ENCODE measurements at regions not wholly inside any gene's neighbourhood (a gene's known extent, or its start where the extent isn't known, plus 50 kb on each side); places are given as distances from the start of the nearest gene placed in this dataset.

DNA sequence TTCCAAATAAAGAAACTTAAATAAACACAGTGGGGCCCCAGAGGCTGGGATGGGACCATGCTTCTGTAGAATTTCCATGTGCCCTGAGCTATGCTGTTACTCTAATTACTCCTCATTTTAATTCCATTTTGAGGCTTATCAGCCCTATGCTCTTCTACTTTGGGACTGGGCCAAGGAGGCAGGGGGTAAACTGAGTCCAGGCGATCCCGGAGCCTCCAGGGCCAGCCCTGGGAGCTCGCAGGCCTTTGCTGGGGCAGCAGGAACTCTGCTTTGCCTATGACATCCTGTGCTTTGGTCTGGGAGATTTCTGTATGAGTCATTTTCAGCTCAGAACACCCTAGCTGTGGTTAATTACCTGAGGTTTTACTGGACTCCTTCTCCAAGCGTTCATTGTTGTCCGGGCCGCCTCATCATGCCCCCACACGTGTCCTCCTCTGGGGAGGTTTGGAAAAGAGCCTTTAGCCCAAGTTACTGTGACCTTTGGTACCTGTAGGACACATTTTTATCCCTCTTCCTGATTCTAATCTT lies 95.7 kb downstream of the RHOU start:
- ATAC-seq (no peak), DNase-seq (no peak)
- Histone ChIP-seq H3K27ac (no peak overlapping the region), H3K36me3 (no peaks in the 10 kb centered on the region), H3K4me1 (peaks cover 0 to 24% of the 10 kb centered on the region in 2 donors), H3K4me3 (no peak overlapping the region), H3K27me3 (no peaks in the 10 kb centered on the region), H3K9me3 (no peaks in the 10 kb centered on the region)
- intact Hi-C loops (cut with DNase I; ENCODE audit: low total_unique reads) = loop anchor here (10.0 kb wide), 1 partner anchor 96 kb away; the partner anchor contains the start of gene RHOU
- TF ChIP-seq, protein P1, sequence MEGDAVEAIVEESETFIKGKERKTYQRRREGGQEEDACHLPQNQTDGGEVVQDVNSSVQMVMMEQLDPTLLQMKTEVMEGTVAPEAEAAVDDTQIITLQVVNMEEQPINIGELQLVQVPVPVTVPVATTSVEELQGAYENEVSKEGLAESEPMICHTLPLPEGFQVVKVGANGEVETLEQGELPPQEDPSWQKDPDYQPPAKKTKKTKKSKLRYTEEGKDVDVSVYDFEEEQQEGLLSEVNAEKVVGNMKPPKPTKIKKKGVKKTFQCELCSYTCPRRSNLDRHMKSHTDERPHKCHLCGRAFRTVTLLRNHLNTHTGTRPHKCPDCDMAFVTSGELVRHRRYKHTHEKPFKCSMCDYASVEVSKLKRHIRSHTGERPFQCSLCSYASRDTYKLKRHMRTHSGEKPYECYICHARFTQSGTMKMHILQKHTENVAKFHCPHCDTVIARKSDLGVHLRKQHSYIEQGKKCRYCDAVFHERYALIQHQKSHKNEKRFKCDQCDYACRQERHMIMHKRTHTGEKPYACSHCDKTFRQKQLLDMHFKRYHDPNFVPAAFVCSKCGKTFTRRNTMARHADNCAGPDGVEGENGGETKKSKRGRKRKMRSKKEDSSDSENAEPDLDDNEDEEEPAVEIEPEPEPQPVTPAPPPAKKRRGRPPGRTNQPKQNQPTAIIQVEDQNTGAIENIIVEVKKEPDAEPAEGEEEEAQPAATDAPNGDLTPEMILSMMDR (IDR thresholded peaks at IDR 0.05 in 4 of 5, conservative IDR thresholded peaks at IDR 0.05 in 1 of 5) = no peak
- TF ChIP-seq POLR2A (IDR thresholded peaks at IDR 0.05) = no peak
- in situ Hi-C loops (cut with MboI; ENCODE audit: low sequenced_read_pairs in 4 of 4) = no loop called here

DNA sequence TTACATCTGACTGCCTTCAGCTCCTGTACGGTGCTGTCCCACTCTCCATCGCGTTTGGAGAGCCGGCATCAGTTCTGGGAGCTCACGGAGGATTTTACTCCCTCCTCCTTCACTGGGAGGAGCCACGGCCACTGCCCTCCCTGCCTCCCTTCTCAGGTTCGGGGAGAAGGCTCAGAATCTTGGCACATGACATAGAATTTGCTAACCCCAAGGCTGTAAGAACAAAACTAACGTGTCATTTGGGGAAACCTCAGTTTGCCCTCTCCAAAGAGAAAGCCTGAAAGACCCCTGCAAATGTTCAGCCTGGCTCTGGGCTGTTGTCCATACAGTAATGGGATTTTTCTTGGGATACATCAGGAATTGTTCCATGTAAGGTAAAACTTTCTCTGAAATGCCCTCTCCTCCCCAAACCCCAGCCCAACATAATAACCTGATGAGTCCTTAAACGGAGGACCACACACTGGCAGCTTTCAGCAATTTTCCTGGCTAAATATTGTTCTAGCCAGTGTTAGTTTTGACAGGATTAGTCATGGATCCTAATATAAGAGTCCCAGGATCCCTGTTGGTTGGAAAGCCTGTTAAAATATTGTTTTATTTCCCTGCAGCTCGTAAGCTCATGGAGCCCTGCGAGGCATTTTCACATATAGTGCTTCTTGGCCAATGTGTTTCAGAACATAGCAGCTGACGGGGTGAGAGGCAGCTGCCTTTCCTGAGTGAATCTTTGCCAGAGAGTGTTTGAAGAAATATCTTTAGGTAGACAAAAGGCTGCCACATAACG lies 98.8 kb downstream of the RHOU start:
- Histone ChIP-seq H3K4me3 (no peak overlapping the region), H3K27ac (no peak overlapping the region), H3K4me1 (peaks cover 0 to 30% of the 10 kb centered on the region in 2 donors), H3K27me3 (no peaks in the 10 kb centered on the region), H3K36me3 (no peaks in the 10 kb centered on the region), H3K9me3 (no peaks in the 10 kb centered on the region)
- intact Hi-C loops (cut with DNase I; ENCODE audit: low total_unique reads) (loop anchor here (10.0 kb wide), 1 partner anchor 99 kb away; the partner anchor contains the start of gene RHOU), in situ Hi-C loops (cut with MboI; ENCODE audit: low sequenced_read_pairs in 4 of 4) (no loop called here)
- DNase-seq (no peak), ATAC-seq (peak; percentile 10 to 19)
- TF ChIP-seq, protein P1 (IDR thresholded peaks at IDR 0.05 in 4 of 5, conservative IDR thresholded peaks at IDR 0.05 in 1 of 5) = no peak
- no peak for TF ChIP-seq POLR2A (IDR thresholded peaks at IDR 0.05)

DNA sequence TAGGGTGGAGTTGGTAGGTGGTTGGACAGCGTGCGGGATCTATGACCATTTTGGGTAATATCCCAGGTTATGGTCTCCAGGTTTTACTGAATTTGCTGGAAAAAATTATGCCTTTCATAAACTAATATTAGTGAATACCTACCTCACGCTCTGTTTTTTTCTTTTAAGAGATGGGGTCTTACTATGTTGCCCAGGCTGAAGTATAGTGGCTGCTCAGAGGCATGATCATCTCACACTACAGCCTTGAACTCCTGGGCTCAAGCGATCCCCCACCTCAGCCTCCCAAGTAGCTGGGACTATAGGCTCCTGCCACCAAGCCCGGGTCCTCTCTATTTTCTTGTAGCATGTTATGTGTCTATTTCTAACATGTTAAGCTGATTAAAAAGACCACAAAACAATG lies 100.2 kb downstream of the RHOU start:
- no peak for ATAC-seq

DNA sequence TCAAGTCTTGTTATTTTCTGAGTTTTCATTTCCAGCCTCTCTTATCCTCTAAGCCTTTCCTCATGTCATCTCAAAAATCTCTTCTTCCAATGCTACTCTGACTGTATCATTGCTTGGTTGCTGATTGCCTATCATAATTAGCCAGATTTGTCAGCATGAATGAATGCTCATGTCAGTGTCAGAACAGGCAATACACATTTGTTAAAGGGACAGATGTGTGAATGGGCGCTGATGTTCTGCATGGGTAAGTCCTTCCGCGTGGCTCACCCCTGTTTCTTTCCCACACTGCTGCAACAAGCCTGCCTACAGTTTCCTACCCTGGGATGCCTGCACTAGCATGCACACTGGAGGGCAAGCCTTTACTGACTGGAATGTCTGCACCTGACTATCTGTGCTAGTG lies 100.6 kb downstream of the RHOU start:
- peaks cover 0 to 26% of the 10 kb centered on the region in 2 donors for H3K4me1 ChIP-seq
- in situ Hi-C loops (cut with MboI; ENCODE audit: low sequenced_read_pairs in 4 of 4) = no loop called here
- intact Hi-C loops (cut with DNase I; ENCODE audit: low total_unique reads) = loop anchor here (10.0 kb wide), 1 partner anchor 101 kb away; the partner anchor contains the start of gene RHOU
- TF ChIP-seq, protein P1 (IDR thresholded peaks at IDR 0.05 in 4 of 5, conservative IDR thresholded peaks at IDR 0.05 in 1 of 5) = no peak
- no peak for TF ChIP-seq POLR2A (IDR thresholded peaks at IDR 0.05)
- no peak overlapping the region for H3K4me3 ChIP-seq
- H3K27me3 ChIP-seq = no peaks in the 10 kb centered on the region
- DNase-seq (no peak), ATAC-seq (no peak)
- H3K9me3 ChIP-seq = no peaks in the 10 kb centered on the region
- H3K36me3 ChIP-seq = no peaks in the 10 kb centered on the region
- H3K27ac ChIP-seq = no peak overlapping the region

More for the DNA sequence above, 100.2 kb downstream of the RHOU start:
- H3K4me3 ChIP-seq = no peak overlapping the region
- intact Hi-C loops (cut with DNase I; ENCODE audit: low total_unique reads) = loop anchor here (10.0 kb wide), 1 partner anchor 101 kb away; the partner anchor contains the start of gene RHOU
- peaks cover 0 to 26% of the 10 kb centered on the region in 2 donors for H3K4me1 ChIP-seq
- H3K36me3 ChIP-seq = no peaks in the 10 kb centered on the region
- DNase-seq = no peak
- TF ChIP-seq POLR2A (IDR thresholded peaks at IDR 0.05) = no peak
- TF ChIP-seq, protein P1 (IDR thresholded peaks at IDR 0.05 in 4 of 5, conservative IDR thresholded peaks at IDR 0.05 in 1 of 5) = no peak
- H3K27me3 ChIP-seq = no peaks in the 10 kb centered on the region
- no peak overlapping the region for H3K27ac ChIP-seq
- H3K9me3 ChIP-seq = no peaks in the 10 kb centered on the region
- in situ Hi-C loops (cut with MboI; ENCODE audit: low sequenced_read_pairs in 4 of 4) = no loop called here

Measured in gastrocnemius medialis (tissue), 4 donors.